NCI-H146 treated with DMSO at 0.1 percent for 48 hours (cell line): ENCODE measurements at regions not wholly inside any gene's neighbourhood (a gene's known extent, or its start where the extent isn't known, plus 50 kb on each side); places are given as distances from the start of the nearest gene placed in this dataset.
"Not testable (repeated sequence)": the region's sequence is repeated elsewhere in the genome, so short reads cannot be mapped to it uniquely, and the experiment has no call there.

Source experiments
- DNase-seq: peaks from one replicate; lab custom pipeline; 2025; ENCODE audit not compliant: unreplicated experiment; lab: John Stamatoyannopoulos, UW

DNA sequence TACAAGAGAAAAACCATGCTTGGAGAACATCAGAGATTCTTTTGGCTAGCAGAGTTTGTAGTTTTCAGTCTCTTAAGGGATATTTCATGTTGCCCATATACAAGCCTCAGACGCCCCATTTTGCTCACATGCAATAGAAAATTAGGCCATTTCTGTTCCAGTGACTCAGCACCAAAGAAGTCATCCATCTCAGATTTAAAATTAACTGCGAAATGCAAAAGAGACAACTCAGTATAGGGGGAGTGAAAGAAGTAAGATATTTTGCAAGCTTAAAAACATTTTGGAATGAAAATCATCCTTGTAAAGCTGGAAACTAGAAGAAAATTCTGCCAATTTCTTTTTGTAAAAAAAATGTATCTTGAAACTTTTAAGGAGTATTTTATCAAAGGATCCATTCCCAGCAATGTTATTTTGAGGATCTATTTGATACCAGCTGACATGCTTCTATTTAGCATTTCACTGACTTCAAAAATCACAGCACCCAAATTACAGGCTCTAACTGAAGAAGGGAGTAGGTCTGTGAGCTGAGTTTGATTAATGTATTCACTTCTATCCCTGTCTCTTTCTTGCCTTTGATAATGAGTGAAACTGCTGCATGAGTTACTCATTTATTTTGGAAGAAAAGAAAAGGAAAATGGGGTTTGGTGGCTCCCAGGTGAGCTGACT lies 223.7 kb upstream of the SULF2 start:
- no peak for DNase-seq

DNA sequence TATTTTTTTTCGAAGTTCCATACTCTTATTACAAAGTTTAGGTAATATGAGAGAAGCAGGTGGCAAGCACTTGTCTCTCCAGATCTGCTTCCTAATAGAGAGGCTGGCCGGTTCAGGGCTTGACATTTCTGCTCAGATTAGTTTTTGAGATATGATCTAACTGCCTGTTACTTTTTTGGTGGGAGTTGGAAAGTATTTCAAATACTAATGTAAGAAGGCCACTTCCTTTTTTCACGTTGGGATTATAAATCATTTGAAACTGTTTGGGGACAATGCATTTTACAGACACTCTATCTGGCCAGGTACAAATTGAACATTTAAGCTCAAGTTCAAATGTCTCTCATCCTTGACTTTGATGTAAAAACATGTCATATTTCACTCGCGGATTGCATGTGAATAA lies 222.1 kb upstream of the SULF2 start:
- DNase-seq: no peak

DNA sequence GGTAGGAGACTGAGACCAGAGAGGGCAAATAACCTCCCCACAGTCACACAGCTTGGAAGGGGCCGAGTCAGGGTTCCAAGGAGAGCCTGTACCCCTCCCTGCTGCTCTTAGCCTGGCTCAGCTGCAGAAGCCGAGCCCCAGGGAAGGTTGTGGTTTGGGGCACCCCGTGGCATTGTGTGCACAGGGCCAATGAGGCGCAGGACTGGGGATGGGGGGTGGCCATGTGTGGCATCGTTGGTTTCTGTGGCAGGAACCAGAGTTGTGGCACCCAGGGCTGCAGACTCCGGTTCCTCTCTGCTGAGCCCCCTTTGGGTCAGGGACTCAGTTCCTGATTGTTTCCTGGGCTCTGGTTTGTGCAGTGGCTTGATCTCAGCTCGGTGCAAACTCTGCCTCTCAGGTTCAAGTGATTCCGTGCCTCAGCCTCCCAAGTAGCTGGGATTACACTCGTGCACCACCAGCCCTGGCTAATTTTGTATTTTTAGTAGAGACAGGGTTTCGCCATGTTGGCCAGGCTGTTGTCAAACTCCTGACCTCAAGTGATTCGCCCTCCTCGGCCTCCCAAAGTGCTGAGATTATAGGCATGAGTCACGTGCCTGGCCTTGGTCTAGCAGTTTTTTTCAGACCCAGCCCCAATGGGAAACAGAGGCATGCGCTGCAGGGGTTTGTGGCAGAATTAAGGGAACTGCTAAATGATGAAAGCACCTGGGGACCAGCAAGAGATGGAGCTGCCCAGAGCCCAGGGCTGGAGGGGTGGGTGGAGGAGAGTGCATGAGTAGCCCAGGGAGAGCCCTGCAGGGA lies 221.0 kb upstream of the SULF2 start:
- no peak for DNase-seq

DNA sequence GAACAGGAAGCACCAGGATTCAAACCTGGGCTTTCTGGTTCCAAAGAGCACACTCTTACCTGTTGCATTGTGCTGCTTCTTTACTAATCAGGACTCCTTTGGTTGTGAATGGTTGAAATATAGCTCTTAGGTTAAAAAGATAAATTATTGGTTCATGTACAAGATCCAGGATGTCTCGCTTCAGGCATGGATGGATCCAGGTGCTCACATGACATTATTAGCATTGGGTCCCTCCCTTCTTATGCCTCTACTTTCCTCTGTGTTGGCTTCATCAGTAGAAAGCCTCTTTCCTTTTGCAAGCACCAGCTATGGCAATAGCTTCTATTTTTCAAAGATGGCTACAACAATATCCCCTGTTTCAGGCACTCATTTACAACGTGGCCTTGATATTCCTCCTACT lies 217.7 kb upstream of the SULF2 start:
- DNase-seq: no peak

DNA sequence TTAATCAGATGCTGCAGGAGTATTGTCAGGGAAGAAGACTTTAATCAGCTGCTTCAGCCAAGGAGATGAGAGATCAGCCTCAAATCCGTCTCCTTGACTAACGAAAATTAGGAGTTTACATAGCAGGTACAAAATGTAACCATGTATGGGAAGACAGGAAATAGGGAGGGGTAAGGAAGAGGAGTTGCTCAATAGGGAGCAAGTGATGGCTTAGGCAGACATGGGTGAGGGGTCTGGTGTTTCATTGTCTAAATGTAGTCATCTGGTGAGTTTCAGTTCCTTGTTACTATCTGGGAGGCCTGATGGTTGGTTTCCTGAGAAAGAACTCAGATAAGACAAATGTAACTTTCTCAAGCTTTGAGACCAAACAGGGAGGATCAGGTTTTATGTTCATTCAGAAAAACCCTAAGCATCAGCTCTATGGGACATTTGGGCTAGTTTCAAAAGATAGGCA lies 217.3 kb upstream of the SULF2 start:
- DNase-seq: no peak

DNA sequence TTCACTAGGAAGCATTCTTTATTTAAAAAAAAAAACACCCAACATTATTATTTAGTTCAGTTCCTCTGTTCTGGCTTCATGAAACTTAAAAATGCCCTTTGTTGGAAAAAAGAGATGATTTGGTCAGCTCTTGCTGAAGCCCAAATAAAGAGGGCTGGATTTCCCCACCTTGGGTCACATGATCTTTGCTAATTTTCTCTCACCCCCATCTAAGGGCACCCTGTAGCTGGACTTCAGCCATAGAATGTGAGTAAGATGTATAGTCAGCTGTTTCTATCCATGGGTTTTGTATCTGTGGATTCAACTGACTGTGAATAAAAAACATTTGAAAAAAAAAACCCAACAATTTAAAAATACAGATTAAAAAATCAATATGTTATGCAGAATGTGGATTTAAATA lies 213.9 kb upstream of the SULF2 start:
- DNase-seq: no peak

DNA sequence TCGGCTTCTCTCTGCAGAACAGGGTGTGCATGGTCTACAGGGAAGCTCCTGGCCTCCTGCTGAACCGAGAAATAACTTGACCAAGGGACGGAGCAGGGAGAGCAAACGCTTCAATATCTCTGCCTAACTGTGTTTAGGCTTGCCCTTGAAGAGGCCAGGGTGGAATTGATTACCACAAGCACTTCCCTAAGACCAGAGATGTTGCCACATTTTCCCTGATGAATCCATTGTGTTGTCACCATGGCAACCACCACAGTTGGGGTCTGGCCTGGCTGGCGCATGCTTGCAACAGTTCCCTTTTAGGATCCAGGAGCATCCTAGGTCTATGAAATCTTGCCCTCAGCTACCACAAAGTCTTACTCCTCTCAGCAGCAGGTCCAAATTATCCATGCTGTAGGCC lies 213.5 kb upstream of the SULF2 start:
- DNase-seq: no peak

DNA sequence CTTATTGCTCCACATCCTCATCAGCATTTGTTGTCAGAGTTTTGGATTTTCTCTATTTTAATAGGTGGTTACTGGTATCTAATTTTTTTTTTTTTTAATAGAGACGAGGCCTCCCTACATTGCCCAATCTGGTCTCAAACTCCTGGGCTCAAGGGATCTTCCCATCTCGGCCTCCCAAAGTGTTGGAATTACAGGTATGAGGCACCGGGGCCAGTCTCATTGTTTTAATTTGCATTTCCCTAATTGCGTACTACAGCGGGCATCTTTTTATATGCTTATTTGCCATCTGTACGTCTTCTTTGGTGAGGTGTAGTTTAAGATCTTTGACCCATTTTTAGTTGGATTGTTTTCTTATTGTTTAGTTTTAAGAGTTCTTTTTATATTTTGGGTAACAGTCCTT lies 210.4 kb upstream of the SULF2 start:
- DNase-seq: no peak

DNA sequence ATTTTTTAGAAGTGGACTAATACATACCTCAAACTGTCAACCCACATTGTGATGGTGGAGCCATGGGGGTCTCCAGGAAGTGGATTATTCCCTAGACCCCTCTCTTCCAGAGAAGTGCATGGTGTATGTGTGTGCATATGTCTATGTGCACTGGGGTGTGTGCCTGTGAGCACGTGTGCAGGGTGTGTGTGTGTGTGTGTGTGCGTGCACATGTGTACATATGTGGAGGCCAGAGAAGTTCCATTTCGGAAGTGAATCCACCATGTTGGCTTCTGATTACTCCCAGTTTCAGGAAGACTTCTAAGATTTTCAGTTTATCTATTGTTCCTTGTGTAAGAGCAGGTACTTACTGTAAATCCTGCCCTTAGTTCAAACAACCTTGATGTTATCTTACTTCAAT lies 208.5 kb upstream of the SULF2 start:
- no peak for DNase-seq

DNA sequence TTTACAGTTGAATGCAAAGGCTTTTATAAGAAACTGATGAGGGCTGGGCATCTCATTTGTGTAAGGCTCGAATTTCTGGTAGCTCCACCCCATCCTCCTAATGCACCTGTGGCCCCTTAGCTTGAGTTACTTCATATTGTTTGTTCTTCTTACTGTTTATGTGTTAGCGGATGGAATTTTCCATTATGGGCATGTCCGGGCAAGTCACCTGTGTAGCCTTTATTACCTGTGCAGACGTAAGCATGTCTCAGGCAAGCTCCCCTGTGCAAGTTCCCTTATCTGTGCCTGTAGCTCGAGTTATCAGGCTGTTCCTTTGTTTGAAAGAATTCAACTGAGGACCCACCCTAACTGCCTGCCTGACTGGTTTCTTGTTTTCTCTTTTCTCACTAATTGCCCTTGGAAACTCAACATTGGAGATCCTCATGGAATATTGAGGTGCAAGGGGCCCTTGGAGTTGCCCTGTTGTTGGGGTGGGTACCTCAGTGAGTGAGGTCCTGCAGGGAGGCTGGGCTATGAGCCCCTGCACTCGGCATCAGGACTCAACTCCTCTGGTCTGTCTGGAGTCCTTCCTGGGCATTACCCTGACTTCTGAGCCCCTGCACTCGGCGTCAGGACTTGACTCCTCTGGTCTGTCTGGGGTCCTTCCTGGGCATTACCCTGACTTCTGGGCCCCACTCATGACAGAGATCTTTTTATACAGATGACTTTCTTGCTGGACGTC lies 207.9 kb upstream of the SULF2 start:
- no peak for DNase-seq

DNA sequence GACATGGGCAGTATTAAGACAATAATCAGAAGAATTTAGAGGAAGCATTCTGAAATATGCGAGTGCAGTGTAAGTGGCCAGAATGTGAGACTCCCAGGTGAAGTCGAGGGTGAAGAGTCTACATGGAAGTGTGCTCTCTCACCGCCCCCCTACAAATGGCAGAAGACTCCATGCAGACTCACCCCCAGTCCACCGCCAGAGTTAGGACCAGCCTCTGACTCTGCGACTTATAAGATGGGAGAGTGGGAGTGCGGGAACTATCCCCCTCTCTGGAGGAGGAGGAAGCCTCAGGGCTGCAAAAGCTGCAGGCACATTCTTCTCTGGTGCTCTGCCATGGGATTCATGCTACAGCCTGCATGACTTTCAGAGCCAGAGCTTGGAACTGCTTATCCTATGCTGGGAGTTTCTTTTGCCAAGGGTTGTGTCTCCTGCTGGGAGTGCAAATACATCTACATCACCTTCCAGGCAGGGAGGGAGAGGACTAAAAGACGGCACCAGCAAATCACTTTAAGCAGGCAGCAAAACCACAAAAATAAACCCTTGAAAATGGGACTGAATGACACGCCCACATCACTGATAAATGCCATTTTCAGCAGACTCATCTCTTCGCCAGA lies 206.7 kb upstream of the SULF2 start:
- DNase-seq: no peak

DNA sequence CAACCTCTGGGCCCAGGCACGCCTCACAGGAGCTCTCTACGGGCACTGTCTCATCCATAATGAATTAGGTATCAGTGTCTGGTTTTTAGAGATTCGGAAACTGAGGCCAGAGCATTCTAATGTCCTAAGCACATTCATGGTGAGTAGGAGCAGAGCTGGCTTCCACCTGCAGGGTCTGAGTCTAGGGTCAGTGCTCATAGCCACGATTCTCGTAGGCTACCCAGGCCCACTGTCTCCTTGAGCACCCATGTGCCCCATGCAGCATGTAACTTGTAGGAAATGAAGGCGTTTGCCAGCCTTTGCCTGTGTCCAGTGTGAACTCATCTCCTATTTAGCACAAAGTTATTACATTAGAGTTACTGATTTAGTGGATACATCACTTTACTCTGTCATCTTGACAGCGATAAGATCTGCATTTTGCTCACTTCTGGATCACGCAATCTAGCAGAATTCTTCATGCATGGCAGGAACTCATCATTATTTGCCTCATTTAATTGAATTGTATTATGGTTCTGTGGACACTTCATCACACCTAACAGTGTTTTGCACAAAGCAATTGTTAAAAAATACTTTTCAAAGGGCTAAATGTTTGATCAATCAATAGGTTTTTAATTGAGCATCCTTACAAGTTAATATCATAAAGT lies 205.3 kb upstream of the SULF2 start:
- DNase-seq: no peak

DNA sequence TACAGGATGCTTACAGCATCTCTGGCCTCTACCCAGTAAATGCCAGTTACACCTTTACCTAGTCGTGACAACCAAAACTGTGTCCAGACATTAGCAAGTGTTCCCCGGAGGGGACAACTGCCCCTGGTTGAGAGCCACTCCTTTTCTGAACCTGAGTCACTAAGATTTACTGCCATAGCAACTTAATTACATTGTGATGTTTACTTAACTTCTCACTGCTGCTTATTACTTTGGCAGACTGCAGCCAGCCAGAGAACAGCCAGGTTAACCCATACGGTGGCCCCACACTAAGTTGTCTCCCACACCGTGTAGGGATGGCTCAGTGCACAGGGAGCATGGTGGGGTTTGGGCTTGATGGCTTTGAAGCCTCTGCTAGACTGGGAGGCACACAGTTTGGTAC lies 204.7 kb upstream of the SULF2 start:
- DNase-seq: no peak

DNA sequence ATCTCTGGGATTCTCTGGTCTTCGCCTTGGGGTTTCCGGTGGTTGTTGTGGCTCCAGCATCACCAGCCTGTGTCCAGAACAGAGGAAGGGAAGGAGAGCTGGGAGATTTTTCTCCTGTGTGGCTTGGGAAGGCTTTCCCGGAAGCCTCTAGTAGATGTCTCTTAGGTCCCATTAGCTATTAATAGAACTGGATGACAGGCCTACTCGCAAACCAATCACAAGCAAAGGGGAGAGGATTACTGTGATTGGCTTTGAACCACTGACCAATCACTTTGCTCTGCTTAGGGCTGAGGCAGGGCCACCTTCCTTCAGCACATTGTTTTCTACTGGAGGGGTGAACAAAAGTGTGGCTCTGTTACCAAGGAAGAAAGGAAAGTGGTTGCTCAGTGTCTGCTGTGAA lies 203.4 kb upstream of the SULF2 start:
- DNase-seq: no peak

DNA sequence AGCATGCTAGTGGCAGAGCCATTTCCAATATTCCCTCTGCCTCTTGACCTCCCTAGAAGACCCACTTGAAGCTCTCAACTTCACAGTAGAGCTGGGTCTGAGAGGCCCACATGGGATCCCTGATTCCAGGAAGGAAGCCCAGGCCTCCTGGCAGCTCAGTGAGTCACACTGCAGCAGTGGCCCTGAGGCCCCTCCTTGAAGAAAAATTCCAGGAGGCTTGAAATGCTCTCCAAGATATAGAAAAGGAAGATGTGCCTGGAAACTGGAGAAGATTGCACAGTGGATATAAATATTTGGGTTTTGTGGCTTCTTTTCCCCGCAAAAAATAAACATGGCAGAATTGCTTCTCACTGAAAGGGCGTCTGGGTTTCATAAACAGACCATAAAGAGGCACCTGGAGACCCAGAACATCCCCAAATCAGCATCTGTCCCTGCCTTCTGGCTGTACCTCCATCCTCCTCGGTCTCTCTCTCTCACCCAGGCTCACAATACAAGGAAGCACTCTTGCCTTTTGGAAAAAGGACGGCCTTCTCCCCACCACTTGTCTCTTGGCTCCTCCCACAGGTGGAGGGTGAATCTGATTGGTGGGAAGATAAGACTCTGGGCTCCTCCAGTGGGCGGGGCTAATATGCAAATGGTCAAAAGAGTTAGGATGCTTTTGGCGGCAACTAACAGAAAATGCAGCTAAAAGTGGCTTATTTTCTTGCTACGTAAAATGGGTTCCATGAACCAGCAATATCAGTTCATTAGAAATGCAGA lies 200.0 kb upstream of the SULF2 start:
- no peak for DNase-seq

DNA sequence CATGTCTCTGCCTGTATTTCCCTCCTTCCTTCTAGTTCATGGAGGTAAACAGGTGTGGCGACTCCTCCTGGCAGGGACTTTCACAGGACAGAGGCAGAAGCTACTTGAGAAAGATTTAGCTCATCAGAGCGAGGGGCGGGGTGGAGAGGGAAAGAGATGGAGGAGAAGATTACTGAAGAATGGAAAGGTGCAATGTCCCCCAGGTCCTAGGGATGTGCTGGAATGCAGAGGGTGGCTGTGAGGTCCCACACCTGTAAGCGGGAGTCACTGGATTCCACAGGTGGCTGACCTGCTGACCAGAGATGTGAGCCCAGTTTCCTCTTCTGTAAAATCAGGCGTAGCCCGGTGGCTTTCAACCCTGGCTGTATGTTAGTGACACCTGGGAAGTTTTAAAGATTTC lies 199.2 kb upstream of the SULF2 start:
- DNase-seq: no peak

DNA sequence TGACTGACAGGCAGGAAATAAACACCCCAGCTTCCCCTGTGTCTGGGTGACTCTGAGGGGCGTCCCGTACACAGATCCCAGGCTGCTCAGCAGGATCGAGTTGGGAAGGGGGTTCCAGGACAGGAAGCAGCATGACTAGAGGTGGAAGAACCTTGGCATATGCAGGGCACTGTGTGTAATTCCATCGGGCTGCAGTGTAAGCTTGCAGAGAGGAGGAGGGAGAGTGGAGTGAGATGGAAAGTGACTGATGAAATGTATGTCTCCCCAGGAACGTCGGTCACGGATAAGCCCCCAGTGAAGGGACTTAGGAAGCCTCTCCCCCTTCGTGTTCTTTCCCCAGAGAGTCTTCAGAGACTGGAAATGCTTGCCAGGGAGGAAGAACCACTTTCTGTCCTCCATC lies 198.4 kb upstream of the SULF2 start:
- not testable (repeated sequence) for DNase-seq

DNA sequence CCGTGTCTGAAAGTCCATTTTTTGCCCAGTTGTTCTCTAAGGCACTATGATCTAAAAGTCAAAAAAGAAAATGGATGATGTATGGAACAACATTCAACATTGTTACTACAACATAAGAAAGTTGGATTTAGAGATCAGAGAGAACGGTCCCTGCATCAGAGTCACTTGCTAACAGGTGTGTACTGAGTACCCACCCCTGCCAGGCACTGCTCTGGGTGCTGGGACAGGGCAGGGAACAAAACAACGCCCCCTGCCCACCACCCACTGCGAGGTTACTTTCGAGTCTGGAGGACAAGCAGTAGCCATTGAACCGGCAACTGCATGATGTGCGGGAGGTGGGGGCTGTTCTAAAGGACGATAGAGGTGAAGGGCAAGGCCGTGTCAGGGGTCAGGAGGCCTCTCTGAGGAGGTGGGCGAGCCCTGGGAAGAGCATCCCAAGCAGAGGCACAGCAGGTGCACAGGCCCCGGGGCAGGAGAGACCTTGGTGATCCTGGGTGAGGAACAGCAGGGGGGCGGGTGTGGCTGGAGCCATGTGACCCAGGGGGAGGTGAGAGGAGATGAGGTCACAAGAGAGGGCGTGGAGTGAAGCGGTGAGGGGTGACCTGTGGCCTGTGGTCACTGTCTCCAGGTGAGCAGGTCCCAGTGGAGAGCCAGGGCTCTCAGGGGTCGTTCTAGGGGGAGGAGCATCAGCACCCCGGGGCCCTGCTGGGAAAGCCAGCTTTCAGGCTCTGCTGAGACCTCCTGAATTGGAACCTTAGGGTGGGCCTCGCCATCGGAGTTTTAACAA lies 197.5 kb upstream of the SULF2 start:
- no peak for DNase-seq

DNA sequence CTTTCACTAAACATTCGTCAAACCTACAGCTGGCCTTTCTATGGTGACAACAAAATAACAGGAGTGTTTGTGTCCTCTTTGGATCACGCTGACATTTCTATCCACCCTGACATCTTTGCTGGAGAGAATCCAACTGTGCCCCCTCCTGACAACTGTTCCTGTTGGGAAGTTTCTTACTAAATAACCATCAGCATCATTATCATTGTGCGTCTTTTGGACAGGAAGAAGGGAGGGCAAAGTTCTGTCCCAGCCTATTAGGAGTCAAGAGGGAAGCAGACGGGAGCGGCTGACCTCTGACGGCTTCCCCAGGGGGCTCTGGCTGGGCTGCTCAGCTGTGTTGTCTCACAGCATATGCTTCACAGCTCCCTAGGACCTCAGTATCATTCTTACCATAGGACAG lies 195.9 kb upstream of the SULF2 start:
- DNase-seq: no peak
